WTC11 (cell line): ENCODE measurements at regions not wholly inside any gene's neighbourhood (a gene's known extent, or its start where the extent isn't known, plus 50 kb on each side); places are given as distances from the start of the nearest gene placed in this dataset.

ENCODE experiments used
- ATF2 ChIP-seq: sonication (generic); formaldehyde crosslinking; IDR thresholded peaks from 2 replicates; pipeline ENCODE4 v1.8.1; 2022; ENCODE audit warnings: low read depth, missing genetic modification reagents, borderline replicate concordance
- CREM ChIP-seq: sonication (generic); formaldehyde crosslinking; IDR thresholded peaks from 2 replicates; pipeline ENCODE4 v1.8.1; 2022; ENCODE audit warnings: mild to moderate bottlenecking, missing genetic modification reagents, moderate library complexity
- E2F5 ChIP-seq: sonication (generic); formaldehyde crosslinking; IDR thresholded peaks from 2 replicates; pipeline ENCODE4 v1.8.1; 2022; ENCODE audit warnings: mild to moderate bottlenecking, moderate library complexity, missing genetic modification reagents
- FOXK1 ChIP-seq: sonication (generic); formaldehyde crosslinking; IDR thresholded peaks from 2 replicates; pipeline ENCODE4 v1.8.0; 2022; ENCODE audit warnings: mild to moderate bottlenecking, moderate library complexity, missing genetic modification reagents
- TEAD1 ChIP-seq: sonication (generic); formaldehyde crosslinking; IDR thresholded peaks from 2 replicates; pipeline ENCODE4 v1.8.0; 2022; ENCODE audit warnings: mild to moderate bottlenecking, missing genetic modification reagents
- ZNF396 ChIP-seq: fragments of 250-450 bp; sonication (Bioruptor Pico); IDR thresholded peaks from 2 replicates; pipeline ENCODE4 v1.8.0; 2021; ENCODE audit warnings: mild to moderate bottlenecking, moderate library complexity, borderline replicate concordance
- TF ChIP-seq, protein P1 (sequence below): fragments of 200-600 bp; IDR thresholded peaks from 2 replicates; pipeline ENCODE4 v1.8.0; 2022; ENCODE audit warnings: antibody characterized with exemption
- TF ChIP-seq, protein P2 (sequence below): sonication (generic); formaldehyde crosslinking; IDR thresholded peaks from 2 replicates; pipeline ENCODE4 v1.8.0; 2023; ENCODE audit warnings: mild to moderate bottlenecking, missing genetic modification reagents

DNA sequence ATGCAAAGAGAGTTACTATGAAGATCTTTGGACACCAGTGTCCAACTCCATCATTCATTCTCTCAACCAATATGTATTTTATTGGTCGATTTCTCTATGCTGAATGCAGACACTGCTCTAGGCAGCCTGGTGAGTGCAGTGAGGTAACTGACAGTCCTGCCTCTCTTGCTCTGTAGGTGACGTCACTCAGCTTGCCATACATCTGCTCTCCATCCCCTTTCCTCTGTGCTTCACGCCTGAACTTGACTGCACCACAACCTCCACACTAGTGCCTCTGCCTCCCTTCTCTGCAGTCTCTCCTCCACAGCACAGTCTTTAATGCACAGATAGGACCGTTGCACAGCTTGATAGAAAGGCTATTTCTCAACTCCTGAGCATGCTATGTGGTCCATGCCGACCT is 344.9 kb upstream of the NOCT start:
- TF ChIP-seq, protein P1, sequence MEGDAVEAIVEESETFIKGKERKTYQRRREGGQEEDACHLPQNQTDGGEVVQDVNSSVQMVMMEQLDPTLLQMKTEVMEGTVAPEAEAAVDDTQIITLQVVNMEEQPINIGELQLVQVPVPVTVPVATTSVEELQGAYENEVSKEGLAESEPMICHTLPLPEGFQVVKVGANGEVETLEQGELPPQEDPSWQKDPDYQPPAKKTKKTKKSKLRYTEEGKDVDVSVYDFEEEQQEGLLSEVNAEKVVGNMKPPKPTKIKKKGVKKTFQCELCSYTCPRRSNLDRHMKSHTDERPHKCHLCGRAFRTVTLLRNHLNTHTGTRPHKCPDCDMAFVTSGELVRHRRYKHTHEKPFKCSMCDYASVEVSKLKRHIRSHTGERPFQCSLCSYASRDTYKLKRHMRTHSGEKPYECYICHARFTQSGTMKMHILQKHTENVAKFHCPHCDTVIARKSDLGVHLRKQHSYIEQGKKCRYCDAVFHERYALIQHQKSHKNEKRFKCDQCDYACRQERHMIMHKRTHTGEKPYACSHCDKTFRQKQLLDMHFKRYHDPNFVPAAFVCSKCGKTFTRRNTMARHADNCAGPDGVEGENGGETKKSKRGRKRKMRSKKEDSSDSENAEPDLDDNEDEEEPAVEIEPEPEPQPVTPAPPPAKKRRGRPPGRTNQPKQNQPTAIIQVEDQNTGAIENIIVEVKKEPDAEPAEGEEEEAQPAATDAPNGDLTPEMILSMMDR, result no peak
- TF ChIP-seq ZNF396 (CRISPR knock-in tag) (no peak), ATF2 (CRISPR knock-in tag) (no peak), E2F5 (CRISPR knock-in tag) (no peak), CREM (CRISPR knock-in tag) (no peak), FOXK1 (CRISPR knock-in tag) (no peak), TEAD1 (no peak)
- TF ChIP-seq, protein P2, sequence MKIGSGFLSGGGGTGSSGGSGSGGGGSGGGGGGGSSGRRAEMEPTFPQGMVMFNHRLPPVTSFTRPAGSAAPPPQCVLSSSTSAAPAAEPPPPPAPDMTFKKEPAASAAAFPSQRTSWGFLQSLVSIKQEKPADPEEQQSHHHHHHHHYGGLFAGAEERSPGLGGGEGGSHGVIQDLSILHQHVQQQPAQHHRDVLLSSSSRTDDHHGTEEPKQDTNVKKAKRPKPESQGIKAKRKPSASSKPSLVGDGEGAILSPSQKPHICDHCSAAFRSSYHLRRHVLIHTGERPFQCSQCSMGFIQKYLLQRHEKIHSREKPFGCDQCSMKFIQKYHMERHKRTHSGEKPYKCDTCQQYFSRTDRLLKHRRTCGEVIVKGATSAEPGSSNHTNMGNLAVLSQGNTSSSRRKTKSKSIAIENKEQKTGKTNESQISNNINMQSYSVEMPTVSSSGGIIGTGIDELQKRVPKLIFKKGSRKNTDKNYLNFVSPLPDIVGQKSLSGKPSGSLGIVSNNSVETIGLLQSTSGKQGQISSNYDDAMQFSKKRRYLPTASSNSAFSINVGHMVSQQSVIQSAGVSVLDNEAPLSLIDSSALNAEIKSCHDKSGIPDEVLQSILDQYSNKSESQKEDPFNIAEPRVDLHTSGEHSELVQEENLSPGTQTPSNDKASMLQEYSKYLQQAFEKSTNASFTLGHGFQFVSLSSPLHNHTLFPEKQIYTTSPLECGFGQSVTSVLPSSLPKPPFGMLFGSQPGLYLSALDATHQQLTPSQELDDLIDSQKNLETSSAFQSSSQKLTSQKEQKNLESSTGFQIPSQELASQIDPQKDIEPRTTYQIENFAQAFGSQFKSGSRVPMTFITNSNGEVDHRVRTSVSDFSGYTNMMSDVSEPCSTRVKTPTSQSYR (CRISPR knock-in tag), result no peak
